H1 (cell line): ENCODE measurements at regions not wholly inside any gene's neighbourhood (a gene's known extent, or its start where the extent isn't known, plus 50 kb on each side); places are given as distances from the start of the nearest gene placed in this dataset.

Experiments used
- BACH1 ChIP-seq: IDR thresholded peaks from 2 replicates; pipeline ENCODE4 v1.6.1; 2012; ENCODE audit warnings: low read length, improper control_type of control experiment
- CHD1 ChIP-seq: IDR thresholded peaks from 2 replicates; pipeline ENCODE4 v1.6.1; 2012; ENCODE audit warnings: low read depth, low read length, improper control_type of control experiment
- EZH2 ChIP-seq: fragments of 200-600 bp; sonication (generic); IDR thresholded peaks from 2 replicates; pipeline ENCODE4 v1.7.1; 2012; ENCODE audit warnings: low read depth, mild to moderate bottlenecking, moderate library complexity, low read length, inconsistent platforms; ENCODE audit not compliant: severe bottlenecking
- NANOG ChIP-seq: IDR thresholded peaks from 2 replicates; pipeline ENCODE4 v1.6.1; 2011; ENCODE audit warnings: low read length, low read depth, mild to moderate bottlenecking, inconsistent platforms; ENCODE audit not compliant: insufficient read depth, poor library complexity, severe bottlenecking
- POLR2AphosphoS5 ChIP-seq: IDR thresholded peaks from 2 replicates; pipeline ENCODE4 v1.6.1; 2011; ENCODE audit warnings: low read depth, low read length
- SAP30 ChIP-seq: fragments of 300-600 bp; sonication (generic); IDR thresholded peaks from 2 replicates; pipeline ENCODE4 v1.7.1; 2012; ENCODE audit warnings: low read length, moderate library complexity, mild to moderate bottlenecking, inconsistent platforms; ENCODE audit not compliant: insufficient read depth, insufficient replicate concordance
- SRF ChIP-seq: IDR thresholded peaks from 2 replicates; pipeline ENCODE4 v1.6.1; 2011; ENCODE audit warnings: mild to moderate bottlenecking, low read depth, low read length, moderate library complexity
- SUZ12 ChIP-seq: fragments of 200-600 bp; sonication (generic); IDR thresholded peaks from 2 replicates; pipeline ENCODE4 v1.6.1; 2012; ENCODE audit warnings: mild to moderate bottlenecking, inconsistent platforms, low read length, moderate library complexity, mixed read lengths
- TEAD4 ChIP-seq: IDR thresholded peaks from 2 replicates; pipeline ENCODE4 v1.6.1; 2012; ENCODE audit warnings: low read depth, low read length, inconsistent platforms, mixed read lengths

- TF ChIP-seq NANOG (no peak), SRF (no peak), SUZ12 (no peak), POLR2AphosphoS5 (no peak), BACH1 (no peak), SAP30 (no peak), CHD1 (no peak), EZH2 (no peak), TEAD4 (no peak)
Observed at GRCh38 chr10:44858988-44859387, 52.1 kb upstream of the TMEM72 start (continued).
